GM23338 (cell line): ENCODE measurements at regions not wholly inside any gene's neighbourhood (a gene's known extent, or its start where the extent isn't known, plus 50 kb on each side); places are given as distances from the start of the nearest gene placed in this dataset.

ENCODE experiments used
- CTCF ChIP-seq, 2 experiments: fragments of 200-600 bp in 1 of 2; sonication (generic) in 1 of 2; conservative IDR thresholded peaks; 2 replicates each; pipeline versions ENCODE4 v1.5.1 to v1.6.1; 2016 to 2017; ENCODE audit warnings: antibody characterized with exemption in 2 of 2, low read depth in 2 of 2, mild to moderate bottlenecking in 2 of 2, moderate library complexity in 1 of 2
- EZH2 ChIP-seq: fragments of 200-600 bp; sonication (generic); IDR thresholded peaks from one replicate; pipeline ENCODE4 v1.8.0; 2017; ENCODE audit warnings: antibody characterized with exemption, mild to moderate bottlenecking, low read depth; ENCODE audit not compliant: unreplicated experiment
- TF ChIP-seq, protein P1 (sequence below): IDR thresholded peaks from one replicate; pipeline ENCODE4 v1.6.1; 2018; ENCODE audit warnings: antibody characterized with exemption; ENCODE audit not compliant: unreplicated experiment

- TF ChIP-seq EZH2 (no peak), CTCF (conservative IDR thresholded peaks at IDR 0.05; ENCODE audit: low read depth in 2 of 2) (no peak)
- TF ChIP-seq, protein P1, sequence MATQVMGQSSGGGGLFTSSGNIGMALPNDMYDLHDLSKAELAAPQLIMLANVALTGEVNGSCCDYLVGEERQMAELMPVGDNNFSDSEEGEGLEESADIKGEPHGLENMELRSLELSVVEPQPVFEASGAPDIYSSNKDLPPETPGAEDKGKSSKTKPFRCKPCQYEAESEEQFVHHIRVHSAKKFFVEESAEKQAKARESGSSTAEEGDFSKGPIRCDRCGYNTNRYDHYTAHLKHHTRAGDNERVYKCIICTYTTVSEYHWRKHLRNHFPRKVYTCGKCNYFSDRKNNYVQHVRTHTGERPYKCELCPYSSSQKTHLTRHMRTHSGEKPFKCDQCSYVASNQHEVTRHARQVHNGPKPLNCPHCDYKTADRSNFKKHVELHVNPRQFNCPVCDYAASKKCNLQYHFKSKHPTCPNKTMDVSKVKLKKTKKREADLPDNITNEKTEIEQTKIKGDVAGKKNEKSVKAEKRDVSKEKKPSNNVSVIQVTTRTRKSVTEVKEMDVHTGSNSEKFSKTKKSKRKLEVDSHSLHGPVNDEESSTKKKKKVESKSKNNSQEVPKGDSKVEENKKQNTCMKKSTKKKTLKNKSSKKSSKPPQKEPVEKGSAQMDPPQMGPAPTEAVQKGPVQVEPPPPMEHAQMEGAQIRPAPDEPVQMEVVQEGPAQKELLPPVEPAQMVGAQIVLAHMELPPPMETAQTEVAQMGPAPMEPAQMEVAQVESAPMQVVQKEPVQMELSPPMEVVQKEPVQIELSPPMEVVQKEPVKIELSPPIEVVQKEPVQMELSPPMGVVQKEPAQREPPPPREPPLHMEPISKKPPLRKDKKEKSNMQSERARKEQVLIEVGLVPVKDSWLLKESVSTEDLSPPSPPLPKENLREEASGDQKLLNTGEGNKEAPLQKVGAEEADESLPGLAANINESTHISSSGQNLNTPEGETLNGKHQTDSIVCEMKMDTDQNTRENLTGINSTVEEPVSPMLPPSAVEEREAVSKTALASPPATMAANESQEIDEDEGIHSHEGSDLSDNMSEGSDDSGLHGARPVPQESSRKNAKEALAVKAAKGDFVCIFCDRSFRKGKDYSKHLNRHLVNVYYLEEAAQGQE, result no peak
Measured at GRCh38 chr5:164146223-164146622, 640.8 kb downstream of the MAT2B start.
